Thoracic aorta (tissue), 2 donors: ENCODE measurements at regions not wholly inside any gene's neighbourhood (a gene's known extent, or its start where the extent isn't known, plus 50 kb on each side); places are given as distances from the start of the nearest gene placed in this dataset.

ENCODE experiments used
- ATAC-seq: fragments of 150-250 bp; one replicate; pipeline ENCODE4 v1.8.0; 2017; ENCODE audit warnings: low read depth; ENCODE audit not compliant: insufficient number of reproducible peaks, low FRiP score
- DNase-seq: peaks from one replicate; pipeline ENCODE4 v3.0.0-alpha.2; 2020; ENCODE audit warnings: low spot score
- H3K27ac ChIP-seq, 2 donors: fragments of 200-600 bp; sonication (generic); 1 replicate in 1 of 2; 2 replicates in 1 of 2; pipeline ENCODE4 v1.5.1; 2016; ENCODE audit warnings: mild to moderate bottlenecking in 2 of 2, moderate library complexity in 2 of 2
- H3K27me3 ChIP-seq: fragments of 200-600 bp; sonication (generic); replicated peaks from 2 replicates; pipeline ENCODE4 v1.6.0; 2016; ENCODE audit warnings: mild to moderate bottlenecking; ENCODE audit not compliant: insufficient read depth
- H3K36me3 ChIP-seq: fragments of 200-600 bp; sonication (generic); one replicate; pipeline ENCODE4 v1.5.1; 2016
- H3K4me1 ChIP-seq, 2 donors: fragments of 200-600 bp; sonication (generic); 1 replicate in 1 of 2; 2 replicates in 1 of 2; pipeline versions ENCODE4 v1.5.1 to v1.6.0; 2016; ENCODE audit warnings: low read depth in 2 of 2, mild to moderate bottlenecking in 1 of 2; ENCODE audit not compliant: control insufficient read depth in 1 of 2
- H3K4me3 ChIP-seq: fragments of 200-600 bp; sonication (generic); 2 replicates; pipeline ENCODE4 v1.5.1; 2016; ENCODE audit warnings: mild to moderate bottlenecking
- H3K9me3 ChIP-seq: fragments of 200-600 bp; sonication (generic); 2 replicates; pipeline ENCODE4 v1.5.1; 2016
- TF ChIP-seq, protein P1 (sequence below): fragments of 200-600 bp; sonication (generic); IDR thresholded peaks from one replicate; pipeline ENCODE4 v1.5.1; 2019; ENCODE audit warnings: antibody characterized with exemption

- Histone ChIP-seq H3K9me3 (no peaks in the 10 kb centered on the region), H3K27ac (no peak overlapping the region), H3K27me3 (no peaks in the 10 kb centered on the region), H3K36me3 (no peaks in the 10 kb centered on the region), H3K4me3 (no peak overlapping the region), H3K4me1 (peaks cover 0 to 13% of the 10 kb centered on the region in 2 donors)
- DNase-seq (no peak), ATAC-seq (no peak)
- TF ChIP-seq, protein P1, sequence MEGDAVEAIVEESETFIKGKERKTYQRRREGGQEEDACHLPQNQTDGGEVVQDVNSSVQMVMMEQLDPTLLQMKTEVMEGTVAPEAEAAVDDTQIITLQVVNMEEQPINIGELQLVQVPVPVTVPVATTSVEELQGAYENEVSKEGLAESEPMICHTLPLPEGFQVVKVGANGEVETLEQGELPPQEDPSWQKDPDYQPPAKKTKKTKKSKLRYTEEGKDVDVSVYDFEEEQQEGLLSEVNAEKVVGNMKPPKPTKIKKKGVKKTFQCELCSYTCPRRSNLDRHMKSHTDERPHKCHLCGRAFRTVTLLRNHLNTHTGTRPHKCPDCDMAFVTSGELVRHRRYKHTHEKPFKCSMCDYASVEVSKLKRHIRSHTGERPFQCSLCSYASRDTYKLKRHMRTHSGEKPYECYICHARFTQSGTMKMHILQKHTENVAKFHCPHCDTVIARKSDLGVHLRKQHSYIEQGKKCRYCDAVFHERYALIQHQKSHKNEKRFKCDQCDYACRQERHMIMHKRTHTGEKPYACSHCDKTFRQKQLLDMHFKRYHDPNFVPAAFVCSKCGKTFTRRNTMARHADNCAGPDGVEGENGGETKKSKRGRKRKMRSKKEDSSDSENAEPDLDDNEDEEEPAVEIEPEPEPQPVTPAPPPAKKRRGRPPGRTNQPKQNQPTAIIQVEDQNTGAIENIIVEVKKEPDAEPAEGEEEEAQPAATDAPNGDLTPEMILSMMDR = no peak
Observed at GRCh38 chr13:74197677-74198429, 63.6 kb upstream of the KLF12 start.

DNA sequence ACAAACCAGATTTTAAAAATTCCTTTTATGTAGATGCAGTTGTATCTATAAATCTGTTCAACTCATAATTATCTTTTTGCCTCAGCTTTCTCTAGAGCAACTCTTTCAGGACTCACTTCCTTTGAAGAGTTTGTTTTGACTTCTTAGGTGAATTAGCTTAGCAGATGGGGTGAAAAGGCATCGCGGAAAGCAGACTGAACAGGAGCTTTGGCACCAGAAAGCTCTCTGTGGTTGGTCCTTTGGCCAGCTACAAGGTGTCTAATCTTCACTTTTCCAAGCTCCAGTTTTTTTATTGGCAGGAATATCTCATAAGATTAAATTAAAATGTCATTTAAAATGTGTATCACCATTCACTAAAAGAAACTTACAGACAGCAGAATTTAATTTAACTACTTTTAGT, 60.6 kb upstream of the KLF12 start:
- Histone ChIP-seq H3K27me3 (no peaks in the 10 kb centered on the region), H3K9me3 (no peaks in the 10 kb centered on the region), H3K4me3 (no peak overlapping the region), H3K36me3 (no peaks in the 10 kb centered on the region), H3K27ac (no peak overlapping the region), H3K4me1 (no peaks in the 10 kb centered on the region)
- ATAC-seq = no peak
- no peak for DNase-seq
- TF ChIP-seq, protein P1 = no peak

DNA sequence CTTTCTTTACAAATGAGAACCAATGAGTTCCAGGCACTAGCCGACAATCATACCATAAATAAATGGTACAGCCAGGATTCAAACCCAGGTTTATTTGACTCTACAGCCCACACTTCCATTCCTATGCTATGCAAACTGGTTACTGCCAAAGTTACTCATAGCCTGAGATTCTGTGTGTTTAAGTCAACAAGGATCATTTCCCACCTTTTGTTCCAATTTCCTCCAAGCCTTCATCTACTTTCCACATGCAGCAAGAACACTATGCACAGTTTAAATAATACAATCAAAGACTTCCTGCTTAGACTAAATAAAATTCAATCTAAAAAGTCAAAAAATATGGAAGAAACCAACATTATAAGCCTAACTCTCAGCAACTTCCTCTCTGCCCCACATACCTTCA, 59.2 kb upstream of the KLF12 start:
- ATAC-seq = no peak
- TF ChIP-seq, protein P1 = no peak
- H3K4me1 ChIP-seq = no peaks in the 10 kb centered on the region

DNA sequence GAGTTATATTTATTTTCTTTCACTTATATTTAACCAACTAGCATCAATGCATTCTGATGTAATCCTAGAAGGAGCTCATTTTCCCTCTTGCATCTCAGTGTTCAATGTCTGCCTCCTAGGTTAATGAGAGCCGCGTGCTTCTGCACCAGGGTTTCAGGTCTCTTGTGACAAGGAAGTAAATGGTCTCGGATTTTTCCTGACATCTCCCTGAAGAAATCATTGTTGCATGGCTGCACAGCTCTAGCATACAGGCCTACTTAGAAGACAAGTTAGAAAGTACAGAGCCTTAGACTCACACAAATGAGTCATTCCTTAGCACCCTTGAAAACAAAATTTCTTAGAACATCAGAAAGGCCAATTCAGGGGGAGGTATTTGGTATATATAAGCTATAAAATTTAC, 57.2 kb upstream of the KLF12 start:
- Histone ChIP-seq H3K36me3 (no peaks in the 10 kb centered on the region), H3K9me3 (no peaks in the 10 kb centered on the region), H3K27ac (no peak overlapping the region), H3K4me1 (no peaks in the 10 kb centered on the region), H3K4me3 (no peak overlapping the region), H3K27me3 (no peaks in the 10 kb centered on the region)
- DNase-seq (no peak), ATAC-seq (no peak)
- TF ChIP-seq, protein P1 = no peak

More for the DNA sequence above, 59.2 kb upstream of the KLF12 start:
- no peaks in the 10 kb centered on the region for H3K27me3 ChIP-seq
- H3K36me3 ChIP-seq = no peaks in the 10 kb centered on the region
- no peak overlapping the region for H3K27ac ChIP-seq
- no peak overlapping the region for H3K4me3 ChIP-seq
- no peak for DNase-seq
- H3K9me3 ChIP-seq = no peaks in the 10 kb centered on the region

- DNase-seq = no peak
- ATAC-seq = no peak
- H3K27me3 ChIP-seq = no peaks in the 10 kb centered on the region
- H3K4me3 ChIP-seq = no peak overlapping the region
- H3K4me1 ChIP-seq = no peaks in the 10 kb centered on the region
- no peaks in the 10 kb centered on the region for H3K9me3 ChIP-seq
- H3K36me3 ChIP-seq = no peaks in the 10 kb centered on the region
- no peak overlapping the region for H3K27ac ChIP-seq
- TF ChIP-seq, protein P1 = no peak
Observed at GRCh38 chr13:74190999-74191398, 56.8 kb upstream of the KLF12 start.
